ENCODE measurements at regions not wholly inside any gene's neighbourhood (a gene's known extent, or its start where the extent isn't known, plus 50 kb on each side); places are given as distances from the start of the nearest gene placed in this dataset.

- Histone ChIP-seq H3K79me2 (ENCODE audit: insufficient read depth) (no peaks in the 10 kb centered on the region), H2AFZ (no peak overlapping the region), H4K20me1 (ENCODE audit: insufficient read depth) (no peaks in the 10 kb centered on the region), H3K4me1 (ENCODE audit: insufficient read depth) (no peaks in the 10 kb centered on the region), H3K9ac (no peak overlapping the region), H3K36me3 (ENCODE audit: low read depth) (no peaks in the 10 kb centered on the region), H3K9me2 (ENCODE audit: insufficient read depth) (no peaks in the 10 kb centered on the region), H3K4me3 (no peak overlapping the region), H3K27me3 (replicated peaks; ENCODE audit: insufficient read depth) (no peaks in the 10 kb centered on the region), H3F3A (ENCODE audit: insufficient read depth) (no peaks in the 10 kb centered on the region), H3K4me2 (ENCODE audit: unreplicated experiment) (no peak overlapping the region), H3K9me3 (ENCODE audit: low read depth) (no peaks in the 10 kb centered on the region), H3K27ac (no peak overlapping the region)
- TF ChIP-seq EZH2 (IDR thresholded peaks at IDR 0.05; ENCODE audit: insufficient read depth, poor library complexity, severe bottlenecking) (no peak), EZH2phosphoT487 (IDR thresholded peaks at IDR 0.05; ENCODE audit: insufficient read depth, low read depth) (no peak)
- WGBS, 2 experiments (ENCODE audit: low coverage in 1 of 2, low lambda C conversion rate in 2 of 2, missing lambda C conversion rate in 2 of 2), result 83 to 94% methylated on average over 3 to 4 of the region's 4 CpGs
- in situ Hi-C loops (cut with MboI), result no loop called here
- no peak for DNase-seq
Measured at GRCh38 chr14:38431156-38431555, 175.3 kb upstream of the CLEC14A start.

- no peak for TF ChIP-seq EZH2 (IDR thresholded peaks at IDR 0.05; ENCODE audit: insufficient read depth, poor library complexity, severe bottlenecking)
- no peak for TF ChIP-seq EZH2phosphoT487 (IDR thresholded peaks at IDR 0.05; ENCODE audit: insufficient read depth, low read depth)
- in situ Hi-C loops (cut with MboI), result no loop called here
- no peak overlapping the region for H3K4me3 ChIP-seq
- DNase-seq, result no peak
- H3K9me3 ChIP-seq (ENCODE audit: low read depth), result no peaks in the 10 kb centered on the region
- no peaks in the 10 kb centered on the region for H3K27me3 ChIP-seq (replicated peaks; ENCODE audit: insufficient read depth)
- no peaks in the 10 kb centered on the region for H3F3A ChIP-seq (ENCODE audit: insufficient read depth)
- no peaks in the 10 kb centered on the region for H3K79me2 ChIP-seq (ENCODE audit: insufficient read depth)
- no peak overlapping the region for H3K9ac ChIP-seq
- H3K4me2 ChIP-seq (ENCODE audit: unreplicated experiment), result no peak overlapping the region
- H3K36me3 ChIP-seq (ENCODE audit: low read depth), result no peaks in the 10 kb centered on the region
- no peak overlapping the region for H2AFZ ChIP-seq
- no peaks in the 10 kb centered on the region for H3K9me2 ChIP-seq (ENCODE audit: insufficient read depth)
- no peak overlapping the region for H3K27ac ChIP-seq
- H4K20me1 ChIP-seq (ENCODE audit: insufficient read depth), result no peaks in the 10 kb centered on the region
- WGBS, 2 experiments (ENCODE audit: low coverage in 1 of 2, low lambda C conversion rate in 2 of 2, missing lambda C conversion rate in 2 of 2), result 70 to 77% methylated on average over 2 of the region's 2 CpGs
- no peaks in the 10 kb centered on the region for H3K4me1 ChIP-seq (ENCODE audit: insufficient read depth)
Measured at GRCh38 chr14:38430522-38430921, 174.6 kb upstream of the CLEC14A start.

- H3K79me2 ChIP-seq (ENCODE audit: insufficient read depth), result no peaks in the 10 kb centered on the region
- no peaks in the 10 kb centered on the region for H3K9me3 ChIP-seq (ENCODE audit: low read depth)
- no peaks in the 10 kb centered on the region for H4K20me1 ChIP-seq (ENCODE audit: insufficient read depth)
- no peak overlapping the region for H2AFZ ChIP-seq
- in situ Hi-C loops (cut with MboI), result no loop called here
- no peaks in the 10 kb centered on the region for H3K36me3 ChIP-seq (ENCODE audit: low read depth)
- H3K27me3 ChIP-seq (replicated peaks; ENCODE audit: insufficient read depth), result no peaks in the 10 kb centered on the region
- no peak overlapping the region for H3K4me2 ChIP-seq (ENCODE audit: unreplicated experiment)
- H3K9me2 ChIP-seq (ENCODE audit: insufficient read depth), result no peaks in the 10 kb centered on the region
- H3K27ac ChIP-seq, result no peak overlapping the region
- no peak for DNase-seq
- H3F3A ChIP-seq (ENCODE audit: insufficient read depth), result peaks cover 2% of the 10 kb centered on the region; the same call in 1 of the 2 replicates
- H3K4me3 ChIP-seq, result no peak overlapping the region
- no peak overlapping the region for H3K9ac ChIP-seq
- TF ChIP-seq EZH2 (IDR thresholded peaks at IDR 0.05; ENCODE audit: insufficient read depth, poor library complexity, severe bottlenecking), result no peak
- 77 to 79% methylated on average over 5 of the region's 5 CpGs for WGBS, 2 experiments (ENCODE audit: low coverage in 1 of 2, low lambda C conversion rate in 2 of 2, missing lambda C conversion rate in 2 of 2)
- H3K4me1 ChIP-seq (ENCODE audit: insufficient read depth), result peaks cover 7% of the 10 kb centered on the region
Measured at GRCh38 chr14:38425324-38425976, 169.6 kb upstream of the CLEC14A start.

GRCh38 chr14:38420048-38420447 is 164.2 kb upstream of the CLEC14A start:
- Histone ChIP-seq H3K27me3 (replicated peaks; ENCODE audit: insufficient read depth) (no peaks in the 10 kb centered on the region), H3F3A (ENCODE audit: insufficient read depth) (peaks cover 11% of the 10 kb centered on the region; the same call in 1 of the 2 replicates), H2AFZ (peak overlapping the region; percentile 24), H3K79me2 (ENCODE audit: insufficient read depth) (no peaks in the 10 kb centered on the region), H3K27ac (peak overlapping the region; percentile 10; the same call in 1 of the 2 replicates), H3K4me1 (ENCODE audit: insufficient read depth) (peaks cover 21% of the 10 kb centered on the region), H3K4me2 (ENCODE audit: unreplicated experiment) (peak overlapping the region; percentile 57), H3K9ac (no peak overlapping the region), H3K9me3 (ENCODE audit: low read depth) (no peaks in the 10 kb centered on the region), H3K36me3 (ENCODE audit: low read depth) (no peaks in the 10 kb centered on the region), H4K20me1 (ENCODE audit: insufficient read depth) (no peaks in the 10 kb centered on the region), H3K9me2 (ENCODE audit: insufficient read depth) (no peaks in the 10 kb centered on the region), H3K4me3 (peak overlapping the region; percentile 27; the same call in 1 of the 2 replicates)
- TF ChIP-seq EZH2phosphoT487 (IDR thresholded peaks at IDR 0.05; ENCODE audit: insufficient read depth, low read depth), result no peak
- no peak for TF ChIP-seq EZH2 (IDR thresholded peaks at IDR 0.05; ENCODE audit: insufficient read depth, poor library complexity, severe bottlenecking)
- peak; percentile 67 for DNase-seq
- in situ Hi-C loops (cut with MboI), result no loop called here

All from GM23248 (cell line).